HCT116 (cell line): ENCODE measurements at regions not wholly inside any gene's neighbourhood (a gene's known extent, or its start where the extent isn't known, plus 50 kb on each side); places are given as distances from the start of the nearest gene placed in this dataset.

Source experiments
- ATAC-seq: fragments of 200-7000 bp; cut with Tn5 transposase; 2 replicates; pipeline ENCODE4 v1.9.1; 2020; ENCODE audit warnings: mild to moderate bottlenecking, moderate library complexity
- BruUV-seq: library from RNA; stranded (reverse); fragments of 400-500 nt; replicated peaks from 2 replicates; lab custom pipeline; 2021; lab: Mats Ljungman, UMichigan
- CTCF ChIA-PET: fragments of 300-600 bp; sonication (Branson Sonifier 250); formaldehyde crosslinking; loops from one replicate; lab custom pipeline; 2021; ENCODE audit warnings: antibody characterized with exemption; lab: Charles Lee
- POLR2A ChIA-PET: fragments of 300-600, 350-600 bp; sonication (Branson Sonifier 250); formaldehyde crosslinking; loops from one replicate; lab custom pipeline; 2021; ENCODE audit warnings: antibody characterized with exemption; lab: Charles Lee
- RAD21 ChIA-PET, 2 experiments: fragments of 300-600 bp; sonication (Branson Sonifier 250); formaldehyde crosslinking; loops; one replicate each; lab custom pipeline; 2023; ENCODE audit warnings: low total read pairs in 2 of 2; ENCODE audit not compliant: uncharacterized antibody in 2 of 2, unreplicated experiment in 2 of 2, low non-redundant PET in 1 of 2; lab: Charles Lee
- DNase-seq: peaks from one replicate; pipeline ENCODE4 v3.0.0-alpha.2; 2010; ENCODE audit warnings: low read depth, low spot score
- H2AFZ ChIP-seq: fragments of 200-600 bp; shearing (Covaris generic), sonication (generic); 2 replicates; pipeline ENCODE4 v1.6.1; 2017; ENCODE audit warnings: low read depth, mixed run types, mixed read lengths, antibody characterized with exemption, low read length; ENCODE audit not compliant: poor library complexity, severe bottlenecking
- H3K27ac ChIP-seq: 2 replicates; pipeline ENCODE4 v1.5.1; 2012; ENCODE audit warnings: low read depth, low read length
- H3K27me3 ChIP-seq: fragments of 200-600 bp; sonication (generic); 2 replicates; pipeline ENCODE4 v1.6.1; 2016; ENCODE audit warnings: mixed run types, low read length, mixed read lengths; ENCODE audit not compliant: insufficient read depth
- H3K36me3 ChIP-seq, 2 experiments: fragments of 200-500 bp in 1 of 2; fragments of 200-600 bp in 1 of 2; sonication (Bioruptor generic) in 1 of 2; sonication (generic) in 1 of 2; 2 replicates each; pipeline versions ENCODE4 v1.5.1 to v1.6.1; 2014 to 2016; ENCODE audit warnings: low read length in 2 of 2, inconsistent platforms in 1 of 2, mixed read lengths in 1 of 2, mixed run types in 1 of 2; ENCODE audit not compliant: insufficient read depth in 2 of 2, control insufficient read depth in 1 of 2
- H3K4me1 ChIP-seq, 2 experiments: fragments of 200-600 bp in 1 of 2; sonication (generic) in 1 of 2; 2 replicates each; pipeline versions ENCODE4 v1.5.1 to v1.6.1; 2012 to 2017; ENCODE audit warnings: low read length in 2 of 2, inconsistent platforms in 1 of 2, mild to moderate bottlenecking in 1 of 2, mixed read lengths in 1 of 2, mixed run types in 1 of 2, moderate library complexity in 1 of 2; ENCODE audit not compliant: insufficient read depth in 2 of 2, control insufficient read depth in 1 of 2
- H3K4me2 ChIP-seq: fragments of 200-600 bp; sonication (generic); 2 replicates; pipeline ENCODE4 v1.6.1; 2017; ENCODE audit warnings: mixed run types, low read length, mixed read lengths
- H3K4me3 ChIP-seq, 2 experiments: fragments of 200-600 bp in 1 of 2; sonication (generic) in 1 of 2; replicated peaks in 1 of 2; 2 replicates each; pipeline ENCODE4 v1.5.1; 2011 to 2016; ENCODE audit warnings: low read length in 2 of 2, control low read depth in 1 of 2, low read depth in 1 of 2, mild to moderate bottlenecking in 1 of 2, mixed read lengths in 1 of 2, mixed run types in 1 of 2
- H3K79me2 ChIP-seq: fragments of 200-600 bp; sonication (generic); 2 replicates; pipeline ENCODE4 v1.6.1; 2017; ENCODE audit warnings: mild to moderate bottlenecking, mixed run types, low read length, moderate library complexity, mixed read lengths; ENCODE audit not compliant: insufficient read depth
- H3K9ac ChIP-seq: fragments of 200-600 bp; sonication (generic); 2 replicates; pipeline ENCODE4 v1.6.1; 2016; ENCODE audit warnings: low read length, mixed read lengths
- H3K9me2 ChIP-seq: fragments of 200-600 bp; sonication (generic), shearing (Covaris generic); 2 replicates; pipeline ENCODE4 v1.6.1; 2017; ENCODE audit warnings: mixed run types, mild to moderate bottlenecking, moderate library complexity; ENCODE audit not compliant: insufficient read depth
- H3K9me3 ChIP-seq, 2 experiments: fragments of 200-500 bp in 1 of 2; fragments of 200-600 bp in 1 of 2; sonication (Bioruptor generic) in 1 of 2; sonication (generic) in 1 of 2; 2 replicates each; pipeline ENCODE4 v1.6.1; 2014 to 2017; ENCODE audit warnings: low read length in 2 of 2, mixed read lengths in 2 of 2, inconsistent platforms in 1 of 2, low read depth in 1 of 2, mild to moderate bottlenecking in 1 of 2, mixed run types in 1 of 2, moderate library complexity in 1 of 2; ENCODE audit not compliant: control insufficient read depth in 1 of 2, insufficient read depth in 1 of 2
- H4K20me1 ChIP-seq: fragments of 200-600 bp; sonication (generic), shearing (Covaris generic); 2 replicates; pipeline ENCODE4 v1.6.1; 2017; ENCODE audit warnings: mixed run types, mild to moderate bottlenecking, moderate library complexity; ENCODE audit not compliant: insufficient read depth
- ATF3 ChIP-seq: IDR thresholded peaks from 2 replicates; pipeline ENCODE4 v1.6.1; 2012
- CBX3 ChIP-seq: IDR thresholded peaks from 2 replicates; pipeline ENCODE4 v1.6.1; 2012; ENCODE audit warnings: low read depth
- EZH2phosphoT487 ChIP-seq: fragments of 200-600 bp; IDR thresholded peaks from 2 replicates; pipeline ENCODE4 v1.6.1; 2018; ENCODE audit warnings: antibody characterized with exemption, borderline replicate concordance
- FOSL1 ChIP-seq: IDR thresholded peaks from 2 replicates; pipeline ENCODE4 v1.6.1; 2012; ENCODE audit warnings: low read depth
- JUND ChIP-seq: IDR thresholded peaks from 2 replicates; pipeline ENCODE4 v1.6.1; 2012
- MAX ChIP-seq: IDR thresholded peaks from 2 replicates; pipeline ENCODE4 v1.6.1; 2012
- POLR2A ChIP-seq: IDR thresholded peaks from 2 replicates; pipeline ENCODE4 v1.7.0; 2011; ENCODE audit warnings: borderline replicate concordance; ENCODE audit not compliant: insufficient read depth, insufficient read length; ENCODE audit errors: extremely low read depth
- RAD21 ChIP-seq: IDR thresholded peaks from 2 replicates; pipeline ENCODE4 v1.6.1; 2012; ENCODE audit warnings: low read depth, mild to moderate bottlenecking
- REST ChIP-seq: IDR thresholded peaks from 2 replicates; pipeline ENCODE4 v1.6.1; 2012; ENCODE audit warnings: low read depth
- SP1 ChIP-seq: IDR thresholded peaks from 2 replicates; pipeline ENCODE4 v1.6.1; 2012; ENCODE audit warnings: low read depth
- TCF7L2 ChIP-seq: IDR thresholded peaks from 2 replicates; pipeline ENCODE4 v1.7.0; 2011; ENCODE audit warnings: borderline replicate concordance, inconsistent platforms; ENCODE audit not compliant: insufficient read depth, insufficient read length; ENCODE audit errors: extremely low read depth
- ZBTB33 ChIP-seq: IDR thresholded peaks from 2 replicates; pipeline ENCODE4 v1.6.1; 2011; ENCODE audit warnings: mild to moderate bottlenecking, low read length, moderate library complexity; ENCODE audit not compliant: insufficient replicate concordance; ENCODE audit errors: extremely low read depth
- ZFX ChIP-seq: fragments of 450-650 bp; IDR thresholded peaks from 2 replicates; pipeline ENCODE4 v1.6.1; 2017
- ZNF274 ChIP-seq: fragments of 200-500 bp; sonication (Bioruptor generic); IDR thresholded peaks from 2 replicates; pipeline ENCODE4 v1.6.1; 2014; ENCODE audit warnings: mild to moderate bottlenecking, low read depth, low read length, inconsistent platforms
- intact Hi-C: fragments of 100-400 bp; cut with micrococcal nuclease; formaldehyde crosslinking; loops from 2 replicates; pipeline ENCODE4 v1.10.0; 2022

GRCh38 chr4:110867981-110868720 lies 245.3 kb upstream of the PITX2 start (continued):
- TF ChIP-seq REST: no peak
- TF ChIP-seq ATF3: no peak
- TF ChIP-seq CBX3: no peak
- TF ChIP-seq EZH2phosphoT487: no peak
- no peak for TF ChIP-seq TCF7L2
- no peak for TF ChIP-seq MAX
- TF ChIP-seq SP1: no peak
- no peak for TF ChIP-seq ZFX
- no peak for TF ChIP-seq POLR2A
- TF ChIP-seq, all 23 proteins: peak for 0

GRCh38 chr4:110869114-110869513 lies 246.2 kb upstream of the PITX2 start:
- intact Hi-C loops: no loop called here
- Histone ChIP-seq H3K4me3 (no peak overlapping the region), H3K4me1 (peaks cover 3 to 14% of the 10 kb centered on the region in 2 experiments; a peak in 3 of 4 replicates), H2AFZ (no peak overlapping the region), H3K9me3 (no peaks in the 10 kb centered on the region), H3K27ac (no peak overlapping the region), H4K20me1 (no peaks in the 10 kb centered on the region), H3K9ac (no peak overlapping the region), H3K79me2 (no peaks in the 10 kb centered on the region), H3K36me3 (no peaks in the 10 kb centered on the region), H3K4me2 (peak overlapping the region; percentile 34; the same call in 1 of the 2 replicates), H3K9me2 (no peaks in the 10 kb centered on the region), H3K27me3 (no peaks in the 10 kb centered on the region)
- POLR2A ChIA-PET: interaction anchor here (1.1 kb wide), 1 partner anchor 11 kb away, joined by 3 read pairs; no protein-coding TSS in a partner anchor
- DNase-seq (no peak), ATAC-seq (no peak)
- no peak for TF ChIP-seq FOSL1
- TF ChIP-seq TCF7L2: no peak
- TF ChIP-seq ZBTB33: no peak
- TF ChIP-seq POLR2A: no peak
- TF ChIP-seq ATF3: no peak
- TF ChIP-seq CBX3: no peak
- no peak for TF ChIP-seq RAD21
- TF ChIP-seq JUND: no peak
- TF ChIP-seq ZNF274: no peak
- no TSS peak for BruUV-seq
- CTCF ChIA-PET: no interaction called here
- RAD21 ChIA-PET: no interaction called here
